HepG2 (cell line): ENCODE measurements at regions not wholly inside any gene's neighbourhood (a gene's known extent, or its start where the extent isn't known, plus 50 kb on each side); places are given as distances from the start of the nearest gene placed in this dataset.

Experiments
- ATAC-seq: fragments of 200-7000 bp; cut with Tn5 transposase; 3 replicates; pipeline ENCODE4 v1.9.1; 2020; ENCODE audit warnings: mild to moderate bottlenecking, moderate library complexity
- BruUV-seq: library from RNA; stranded (reverse); fragments of 400-500 nt; replicated peaks from 2 replicates; lab custom pipeline; 2021; lab: Mats Ljungman, UMichigan
- CTCF ChIA-PET: fragments of 300-600 bp; formaldehyde crosslinking; extraction: SDS; loops from one replicate; lab custom pipeline; 2021; ENCODE audit warnings: low total read pairs, inconsistent platforms, low intra/inter-chr PET ratio; lab: Yijun Ruan, JAX
- POLR2A ChIA-PET: fragments of 350-600 bp; sonication (Branson Sonifier 250); formaldehyde crosslinking; loops from one replicate; lab custom pipeline; 2020; ENCODE audit warnings: antibody characterized with exemption, inconsistent platforms; lab: Yijun Ruan, JAX
- DNase-seq: peaks from one replicate; pipeline ENCODE4 v3.0.0-alpha.2; 2015; ENCODE audit warnings: low spot score
- FAIRE-seq: peaks from 3 replicates; lab custom pipeline; 2011; peaks lifted over from hg19 to GRCh38; lab: Jason Lieb, UNC
- H2AFZ ChIP-seq: one replicate; pipeline ENCODE4 v1.6.1; 2011; ENCODE audit warnings: low read length, inconsistent platforms
- H3K27ac ChIP-seq: fragments of 300-600 bp; 3 replicates; pipeline ENCODE4 v1.8.0; 2011; ENCODE audit warnings: mixed run types, mild to moderate bottlenecking, mixed read lengths, low read length, inconsistent platforms; ENCODE audit not compliant: insufficient read depth; ENCODE audit errors: extremely low read length
- H3K27me3 ChIP-seq, 2 experiments: fragments of 200-600 bp in 1 of 2; 2 replicates in 1 of 2; 3 replicates in 1 of 2; pipeline versions ENCODE4 v1.6.0 to v1.8.0; 2011; ENCODE audit warnings: low read length in 2 of 2, mild to moderate bottlenecking in 2 of 2, moderate library complexity in 2 of 2, inconsistent platforms in 1 of 2; ENCODE audit not compliant: insufficient read depth in 2 of 2, control insufficient read depth in 1 of 2
- H3K36me3 ChIP-seq, 2 experiments: fragments of 200-600 bp in 1 of 2; replicated peaks in 1 of 2; 2 replicates in 1 of 2; 3 replicates in 1 of 2; pipeline versions ENCODE4 v1.5.1 to v1.8.0; 2011; ENCODE audit warnings: low read length in 2 of 2, inconsistent platforms in 1 of 2; ENCODE audit not compliant: insufficient read depth in 2 of 2, control insufficient read depth in 1 of 2
- H3K4me1 ChIP-seq: 2 replicates; pipeline ENCODE4 v1.5.1; 2012; ENCODE audit warnings: low read length, inconsistent platforms; ENCODE audit not compliant: insufficient read depth
- H3K4me2 ChIP-seq: 2 replicates; pipeline ENCODE4 v1.6.0; 2011; ENCODE audit warnings: low read depth, low read length, inconsistent platforms
- H3K4me3 ChIP-seq, 3 experiments: fragments of 200-600 bp in 1 of 3; sonication (generic), shearing (Covaris generic) in 1 of 3; replicated peaks in 1 of 3; 2 replicates each; pipeline ENCODE4 v1.5.1; 2011 to 2016; ENCODE audit warnings: low read length in 3 of 3, inconsistent platforms in 2 of 3, low read depth in 2 of 3, mild to moderate bottlenecking in 2 of 3, control low read depth in 1 of 3, mixed read lengths in 1 of 3; ENCODE audit not compliant: insufficient read depth in 1 of 3
- H3K79me2 ChIP-seq: one replicate; pipeline ENCODE4 v1.6.1; 2011; ENCODE audit warnings: low read length, inconsistent platforms; ENCODE audit not compliant: insufficient read depth
- H3K9ac ChIP-seq: 2 replicates; pipeline ENCODE4 v1.6.0; 2011; ENCODE audit warnings: mild to moderate bottlenecking, low read depth, low read length, inconsistent platforms; ENCODE audit not compliant: insufficient read depth
- H3K9me3 ChIP-seq: 2 replicates; pipeline ENCODE4 v1.5.1; 2012; ENCODE audit warnings: mild to moderate bottlenecking, low read length
- H4K20me1 ChIP-seq: 2 replicates; pipeline ENCODE4 v1.6.0; 2011; ENCODE audit warnings: inconsistent platforms, mild to moderate bottlenecking, low read length, moderate library complexity; ENCODE audit not compliant: insufficient read depth
- AKAP8 ChIP-seq: sonication (generic); formaldehyde crosslinking; IDR thresholded peaks from 2 replicates; pipeline ENCODE4 v1.5.1; 2020; ENCODE audit warnings: mild to moderate bottlenecking, missing genetic modification reagents
- BCL6 ChIP-seq: IDR thresholded peaks from 2 replicates; pipeline ENCODE4 v1.6.1; 2016; ENCODE audit warnings: missing genetic modification reagents, missing compliant biosample characterization
- CREM ChIP-seq, 2 experiments: sonication (generic) in 1 of 2; formaldehyde crosslinking in 1 of 2; IDR thresholded peaks; 2 replicates each; pipeline versions ENCODE4 v1.4.0 to v1.6.1; 2016 to 2020; ENCODE audit warnings: antibody characterized with exemption in 1 of 2, mild to moderate bottlenecking in 1 of 2, missing genetic modification reagents in 1 of 2
- FOXA1 ChIP-seq, 2 experiments: fragments of 450-650 bp in 1 of 2; sonication (generic) in 1 of 2; formaldehyde crosslinking in 1 of 2; IDR thresholded peaks; 2 replicates each; pipeline versions ENCODE4 v1.4.0 to v1.6.1; 2016 to 2020; ENCODE audit warnings: missing genetic modification reagents in 1 of 2
- PRMT3 ChIP-seq: sonication (generic); formaldehyde crosslinking; IDR thresholded peaks from 2 replicates; pipeline ENCODE4 v1.8.1; 2022; ENCODE audit warnings: low read depth, mild to moderate bottlenecking, moderate library complexity, missing genetic modification reagents, borderline replicate concordance
- REPIN1 ChIP-seq: sonication (generic); formaldehyde crosslinking; IDR thresholded peaks from 2 replicates; pipeline ENCODE4 v1.8.0; 2022; ENCODE audit warnings: missing genetic modification reagents, low read depth, mild to moderate bottlenecking, borderline replicate concordance
- ZFAT ChIP-seq: sonication (generic); formaldehyde crosslinking; conservative IDR thresholded peaks from 2 replicates; pipeline ENCODE4 v1.8.1; 2023; ENCODE audit warnings: missing genetic modification reagents, inconsistent platforms
- ZNF274 ChIP-seq: sonication (generic); formaldehyde crosslinking; IDR thresholded peaks from 2 replicates; pipeline ENCODE4 v1.5.1; 2020; ENCODE audit warnings: mild to moderate bottlenecking, missing genetic modification reagents
- ZNF337 ChIP-seq: sonication (generic); formaldehyde crosslinking; IDR thresholded peaks from 2 replicates; pipeline ENCODE4 v1.5.1; 2020; ENCODE audit warnings: missing genetic modification reagents, low read depth, mild to moderate bottlenecking, borderline replicate concordance
- ZNF570 ChIP-seq: sonication (generic); formaldehyde crosslinking; IDR thresholded peaks from 2 replicates; pipeline ENCODE4 v1.4.0; 2020; ENCODE audit warnings: mild to moderate bottlenecking, missing genetic modification reagents, borderline replicate concordance
- WGBS: methylation state at CpG from one replicate; pipeline ENCODE4 v1.1.6; 2017; ENCODE audit warnings: low lambda C conversion rate; 5-methylcytosine and 5-hydroxymethylcytosine counted together
- in situ Hi-C: cut with HindIII; loops from 2 replicates; pipeline ENCODE4 v1.10.0; 2017; ENCODE audit warnings: low pct_unique_long_range_greater_than_20kb; ENCODE audit not compliant: extremely low pct_ligation_motif_present
- intact Hi-C: fragments of 100-400 bp; cut with micrococcal nuclease; formaldehyde crosslinking; loops from one replicate; pipeline ENCODE4 v1.10.0; 2022; ENCODE audit not compliant: unreplicated experiment
- TF ChIP-seq, protein P1 (sequence below): sonication (generic); formaldehyde crosslinking; IDR thresholded peaks from 2 replicates; pipeline ENCODE4 v1.5.1; 2020; ENCODE audit warnings: missing genetic modification reagents, mild to moderate bottlenecking, borderline replicate concordance
- TF ChIP-seq, protein P2 (sequence below): sonication (generic); formaldehyde crosslinking; IDR thresholded peaks from 2 replicates; pipeline ENCODE4 v1.4.0; 2020; ENCODE audit warnings: mild to moderate bottlenecking, missing genetic modification reagents

DNA sequence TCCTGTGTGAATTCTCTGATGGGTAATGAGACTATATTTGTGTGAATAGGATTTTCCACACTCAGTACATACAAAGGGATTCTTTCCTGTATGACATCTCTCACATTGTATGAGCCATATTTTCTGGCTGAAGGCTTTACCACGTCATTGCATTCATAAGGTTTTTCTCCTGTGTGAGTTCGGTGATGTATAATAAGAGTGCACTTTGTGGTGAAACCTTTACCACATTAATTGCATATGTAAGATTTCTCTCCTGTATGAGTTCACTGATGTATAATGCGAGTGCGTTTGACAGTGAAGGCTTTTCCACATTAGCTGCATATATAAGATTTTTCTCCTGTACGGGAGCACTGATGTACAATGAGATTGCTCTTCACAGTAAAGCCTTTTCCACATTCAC is 455.4 kb upstream of the CNTN5 start:
- BruUV-seq, result no TSS peak
- H3K36me3 ChIP-seq, result no peaks in the 10 kb centered on the region
- no peak overlapping the region for H3K27ac ChIP-seq
- no peak overlapping the region for H3K4me3 ChIP-seq
- WGBS, result 3% methylated on average over 5 of the region's 5 CpGs
- FAIRE-seq (no peak), ATAC-seq (no peak), DNase-seq (no peak)
- in situ Hi-C loops, result no loop called here
- H4K20me1 ChIP-seq, result no peaks in the 10 kb centered on the region
- no peaks in the 10 kb centered on the region for H3K27me3 ChIP-seq
- no peak overlapping the region for H3K9ac ChIP-seq
- TF ChIP-seq, protein P1, sequence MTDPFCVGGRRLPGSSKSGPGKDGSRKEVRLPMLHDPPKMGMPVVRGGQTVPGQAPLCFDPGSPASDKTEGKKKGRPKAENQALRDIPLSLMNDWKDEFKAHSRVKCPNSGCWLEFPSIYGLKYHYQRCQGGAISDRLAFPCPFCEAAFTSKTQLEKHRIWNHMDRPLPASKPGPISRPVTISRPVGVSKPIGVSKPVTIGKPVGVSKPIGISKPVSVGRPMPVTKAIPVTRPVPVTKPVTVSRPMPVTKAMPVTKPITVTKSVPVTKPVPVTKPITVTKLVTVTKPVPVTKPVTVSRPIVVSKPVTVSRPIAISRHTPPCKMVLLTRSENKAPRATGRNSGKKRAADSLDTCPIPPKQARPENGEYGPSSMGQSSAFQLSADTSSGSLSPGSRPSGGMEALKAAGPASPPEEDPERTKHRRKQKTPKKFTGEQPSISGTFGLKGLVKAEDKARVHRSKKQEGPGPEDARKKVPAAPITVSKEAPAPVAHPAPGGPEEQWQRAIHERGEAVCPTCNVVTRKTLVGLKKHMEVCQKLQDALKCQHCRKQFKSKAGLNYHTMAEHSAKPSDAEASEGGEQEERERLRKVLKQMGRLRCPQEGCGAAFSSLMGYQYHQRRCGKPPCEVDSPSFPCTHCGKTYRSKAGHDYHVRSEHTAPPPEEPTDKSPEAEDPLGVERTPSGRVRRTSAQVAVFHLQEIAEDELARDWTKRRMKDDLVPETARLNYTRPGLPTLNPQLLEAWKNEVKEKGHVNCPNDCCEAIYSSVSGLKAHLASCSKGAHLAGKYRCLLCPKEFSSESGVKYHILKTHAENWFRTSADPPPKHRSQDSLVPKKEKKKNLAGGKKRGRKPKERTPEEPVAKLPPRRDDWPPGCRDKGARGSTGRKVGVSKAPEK (CRISPR knock-in tag), result no peak
- TF ChIP-seq ZNF570 (CRISPR knock-in tag) (no peak), BCL6 (no peak), AKAP8 (CRISPR knock-in tag) (no peak), ZNF274 (CRISPR knock-in tag) (no peak), FOXA1 (IDR thresholded peaks at IDR 0.05) (no peak), FOXA1 (CRISPR knock-in tag; IDR thresholded peaks at IDR 0.05) (no peak), REPIN1 (CRISPR knock-in tag) (no peak), CREM (IDR thresholded peaks at IDR 0.05) (no peak), CREM (CRISPR knock-in tag; IDR thresholded peaks at IDR 0.05) (no peak), ZNF337 (CRISPR knock-in tag) (no peak), PRMT3 (CRISPR knock-in tag) (no peak), ZFAT (no peak)
- TF ChIP-seq, protein P2, sequence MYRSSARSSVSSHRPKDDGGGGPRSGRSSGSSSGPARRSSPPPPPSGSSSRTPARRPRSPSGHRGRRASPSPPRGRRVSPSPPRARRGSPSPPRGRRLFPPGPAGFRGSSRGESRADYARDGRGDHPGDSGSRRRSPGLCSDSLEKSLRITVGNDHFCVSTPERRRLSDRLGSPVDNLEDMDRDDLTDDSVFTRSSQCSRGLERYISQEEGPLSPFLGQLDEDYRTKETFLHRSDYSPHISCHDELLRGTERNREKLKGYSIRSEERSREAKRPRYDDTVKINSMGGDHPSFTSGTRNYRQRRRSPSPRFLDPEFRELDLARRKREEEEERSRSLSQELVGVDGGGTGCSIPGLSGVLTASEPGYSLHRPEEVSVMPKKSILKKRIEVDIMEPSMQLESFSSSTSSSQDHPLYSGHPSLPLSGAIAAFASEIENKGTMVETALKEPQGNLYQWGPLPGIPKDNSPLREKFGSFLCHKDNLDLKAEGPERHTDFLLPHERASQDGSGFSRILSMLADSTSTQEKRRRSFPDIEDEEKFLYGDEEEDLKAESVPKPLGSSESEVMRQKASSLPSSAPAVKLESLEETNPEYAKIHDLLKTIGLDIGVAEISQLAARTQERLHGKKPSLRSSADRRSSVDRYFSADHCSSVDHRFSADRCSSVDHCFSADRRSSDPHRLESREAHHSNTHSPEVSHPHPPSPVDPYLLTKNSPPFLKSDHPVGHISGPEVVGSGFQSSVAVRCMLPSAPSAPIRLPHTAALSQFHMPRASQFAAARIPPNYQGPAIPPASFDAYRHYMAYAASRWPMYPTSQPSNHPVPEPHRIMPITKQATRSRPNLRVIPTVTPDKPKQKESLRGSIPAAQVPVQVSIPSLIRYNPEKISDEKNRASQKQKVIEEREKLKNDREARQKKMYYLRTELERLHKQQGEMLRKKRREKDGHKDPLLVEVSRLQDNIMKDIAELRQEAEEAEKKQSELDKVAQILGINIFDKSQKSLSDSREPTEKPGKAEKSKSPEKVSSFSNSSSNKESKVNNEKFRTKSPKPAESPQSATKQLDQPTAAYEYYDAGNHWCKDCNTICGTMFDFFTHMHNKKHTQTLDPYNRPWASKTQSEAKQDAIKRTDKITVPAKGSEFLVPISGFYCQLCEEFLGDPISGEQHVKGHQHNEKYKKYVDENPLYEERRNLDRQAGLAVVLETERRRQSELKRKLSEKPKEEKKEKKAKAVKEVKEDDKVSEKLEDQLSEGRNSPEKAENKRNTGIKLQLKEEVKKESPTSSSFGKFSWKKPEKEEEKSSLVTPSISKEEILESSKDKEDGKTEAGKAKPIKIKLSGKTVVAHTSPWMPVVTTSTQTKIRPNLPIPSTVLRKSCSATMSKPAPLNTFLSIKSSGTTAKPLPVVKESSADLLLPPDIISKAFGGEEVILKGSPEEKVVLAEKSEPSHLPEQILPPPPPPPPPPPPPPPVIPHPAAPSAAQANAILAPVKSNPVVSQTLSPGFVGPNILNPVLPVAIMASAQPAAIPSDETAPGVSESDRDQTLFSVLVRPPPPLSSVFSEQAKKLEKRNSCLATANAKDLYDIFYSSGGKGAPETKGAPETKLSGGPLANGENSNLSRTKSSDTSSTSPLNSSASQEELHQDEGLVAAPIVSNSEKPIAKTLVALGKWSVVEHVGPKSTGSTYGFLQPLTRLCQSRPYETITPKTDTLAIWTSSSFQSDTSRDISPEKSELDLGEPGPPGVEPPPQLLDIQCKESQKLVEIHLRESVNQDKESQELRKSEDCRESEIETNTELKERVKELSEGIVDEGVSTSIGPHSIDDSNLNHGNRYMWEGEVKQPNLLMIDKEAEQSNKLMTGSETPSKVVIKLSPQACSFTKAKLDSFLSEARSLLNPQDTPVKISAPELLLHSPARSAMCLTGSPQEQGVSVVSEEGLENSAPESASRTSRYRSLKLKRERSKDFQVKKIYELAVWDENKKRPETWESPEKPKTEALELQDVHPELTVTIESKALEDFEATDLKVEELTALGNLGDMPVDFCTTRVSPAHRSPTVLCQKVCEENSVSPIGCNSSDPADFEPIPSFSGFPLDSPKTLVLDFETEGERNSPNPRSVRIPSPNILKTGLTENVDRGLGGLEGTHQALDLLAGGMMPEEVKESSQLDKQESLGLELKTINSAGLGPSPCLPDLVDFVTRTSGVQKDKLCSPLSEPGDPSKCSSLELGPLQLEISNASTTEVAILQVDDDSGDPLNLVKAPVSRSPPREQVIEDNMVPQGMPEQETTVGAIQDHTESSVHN (CRISPR knock-in tag), result no peak
- no peaks in the 10 kb centered on the region for H3K9me3 ChIP-seq
- no peaks in the 10 kb centered on the region for H3K4me1 ChIP-seq
- no peak overlapping the region for H3K4me2 ChIP-seq
- intact Hi-C loops, result no loop called here
- ChIA-PET POLR2A (no interaction called here), CTCF (no interaction called here)
- no peaks in the 10 kb centered on the region for H3K79me2 ChIP-seq
- no peak overlapping the region for H2AFZ ChIP-seq
